Right kidney (tissue), 1 donor: ENCODE measurements at regions not wholly inside any gene's neighbourhood (a gene's known extent, or its start where the extent isn't known, plus 50 kb on each side); places are given as distances from the start of the nearest gene placed in this dataset.
A peak's percentile ranks its signal among the peaks of the same experiment; 100 is the strongest.
"Not testable (repeated sequence)": the region's sequence is repeated elsewhere in the genome, so short reads cannot be mapped to it uniquely, and the experiment has no call there.

Experiments
- DNase-seq: peaks from one replicate; pipeline ENCODE4 v3.0.0-alpha.2; 2016

GRCh38 chr10:10067644-10068043, 950.0 kb upstream of the CELF2 start:
- no peak for DNase-seq

- not testable (repeated sequence) for DNase-seq
Observed at GRCh38 chr10:10074847-10075246, 942.8 kb upstream of the CELF2 start.

- DNase-seq: no peak
Observed at GRCh38 chr10:10078446-10078845, 939.2 kb upstream of the CELF2 start.

- DNase-seq: peak; percentile 2
Observed at GRCh38 chr10:10092581-10092980, 925.1 kb upstream of the CELF2 start.

GRCh38 chr10:10093021-10093420, 924.7 kb upstream of the CELF2 start:
- no peak for DNase-seq

GRCh38 chr10:10094691-10095090, 923.0 kb upstream of the CELF2 start:
- no peak for DNase-seq

GRCh38 chr10:10096296-10096695, 921.4 kb upstream of the CELF2 start:
- DNase-seq: no peak

- no peak for DNase-seq
Observed at GRCh38 chr10:10096898-10097297, 920.8 kb upstream of the CELF2 start.

- no peak for DNase-seq
Observed at GRCh38 chr10:10101106-10101505, 916.6 kb upstream of the CELF2 start.

- no peak for DNase-seq
Observed at GRCh38 chr10:10110844-10111490, 906.7 kb upstream of the CELF2 start.

- DNase-seq: no peak
Observed at GRCh38 chr10:10118131-10118530, 899.5 kb upstream of the CELF2 start.

- DNase-seq: no peak
Observed at GRCh38 chr10:10120671-10121070, 897.0 kb upstream of the CELF2 start.

GRCh38 chr10:10125676-10126075, 892.0 kb upstream of the CELF2 start:
- DNase-seq: no peak

- DNase-seq: no peak
Observed at GRCh38 chr10:10126218-10126617, 891.5 kb upstream of the CELF2 start.

- DNase-seq: no peak
Observed at GRCh38 chr10:10128387-10128786, 889.3 kb upstream of the CELF2 start.

- DNase-seq: no peak
Observed at GRCh38 chr10:10130686-10131085, 887.0 kb upstream of the CELF2 start.

GRCh38 chr10:10132009-10132408, 885.7 kb upstream of the CELF2 start:
- DNase-seq: no peak

- no peak for DNase-seq
Observed at GRCh38 chr10:10133281-10133680, 884.4 kb upstream of the CELF2 start.

- no peak for DNase-seq
Observed at GRCh38 chr10:10138685-10139084, 879.0 kb upstream of the CELF2 start.

GRCh38 chr10:10141782-10142382, 875.8 kb upstream of the CELF2 start:
- no peak for DNase-seq

GRCh38 chr10:10146604-10147003, 871.1 kb upstream of the CELF2 start:
- no peak for DNase-seq

GRCh38 chr10:10149899-10150298, 867.8 kb upstream of the CELF2 start:
- DNase-seq: no peak

- DNase-seq: no peak
Observed at GRCh38 chr10:10156917-10157600, 860.6 kb upstream of the CELF2 start.

- DNase-seq: no peak
Observed at GRCh38 chr10:10160821-10161312, 856.8 kb upstream of the CELF2 start.
